Fibroblast of skin of right quadriceps (primary cell): ENCODE measurements at regions not wholly inside any gene's neighbourhood (a gene's known extent, or its start where the extent isn't known, plus 50 kb on each side); places are given as distances from the start of the nearest gene placed in this dataset.

Experiments used
- DNase-seq: peaks from one replicate; pipeline ENCODE4 v3.0.0-alpha.2; 2013

GRCh38 chr5:87853541-87853940, 415.1 kb downstream of the TMEM161B start:
- DNase-seq = no peak

- DNase-seq = no peak
Measured at GRCh38 chr5:87851603-87852002, 417.0 kb downstream of the TMEM161B start.

- no peak for DNase-seq
Measured at GRCh38 chr5:87850843-87851242, 417.8 kb downstream of the TMEM161B start.

DNA sequence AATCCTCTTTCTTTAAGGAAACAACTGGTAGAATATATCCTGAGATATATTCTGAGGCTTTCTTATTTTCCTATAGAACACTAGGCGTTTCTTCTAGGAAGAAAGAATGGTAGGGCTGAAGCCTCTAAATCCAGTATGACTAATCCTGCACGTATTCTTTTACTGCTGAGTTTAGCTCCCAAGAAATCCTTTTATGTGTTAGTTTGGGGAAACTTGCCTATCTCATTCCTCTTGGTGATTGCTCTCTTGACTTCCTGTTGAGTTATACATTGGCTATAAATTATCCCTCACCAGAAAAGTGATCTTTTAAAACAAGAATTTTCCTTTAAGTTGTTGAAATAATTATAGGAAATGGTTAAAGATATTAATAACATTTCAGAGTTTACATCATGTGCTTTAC, 422.9 kb downstream of the TMEM161B start:
- no peak for DNase-seq

- DNase-seq = no peak
Measured at GRCh38 chr5:87844866-87845265, 423.8 kb downstream of the TMEM161B start.

DNA sequence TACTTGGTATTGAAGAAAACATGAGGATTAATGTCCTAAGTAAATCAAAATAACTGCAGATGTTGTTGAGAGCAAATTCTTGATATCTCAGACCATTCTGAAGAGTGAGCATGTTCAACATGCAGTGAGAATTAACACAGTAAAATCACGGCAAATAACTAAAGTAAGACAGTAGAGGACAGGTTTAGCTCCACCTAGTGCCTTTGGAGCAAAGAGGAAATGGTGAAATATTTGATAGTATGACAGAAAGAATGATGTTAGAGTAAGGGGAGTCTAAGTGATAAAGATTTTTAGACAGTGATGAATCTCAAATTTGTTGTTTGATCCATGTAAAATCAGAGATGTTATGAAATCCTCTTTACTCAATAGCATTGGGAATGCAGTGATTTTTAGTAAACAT, 424.2 kb downstream of the TMEM161B start:
- DNase-seq = no peak

DNA sequence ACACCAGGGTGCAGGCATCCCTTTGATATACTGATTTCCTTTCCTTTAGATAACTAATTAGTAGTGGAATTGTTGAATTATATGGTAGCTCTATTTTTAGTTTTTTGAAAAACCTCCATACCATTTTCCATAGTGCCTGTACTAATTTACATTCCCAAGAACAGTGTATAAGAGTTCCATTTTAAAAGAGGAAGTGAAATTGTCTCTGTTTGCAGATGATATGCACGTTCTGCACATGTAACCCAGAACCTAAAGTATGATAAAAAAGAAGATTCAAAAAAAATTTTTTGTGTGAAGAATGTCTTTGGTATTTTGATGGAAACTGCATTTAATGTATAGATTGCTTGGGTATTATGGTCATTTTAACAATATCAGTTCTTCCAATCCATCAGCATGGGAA, 424.0 kb upstream of the CCNH start:
- DNase-seq = no peak

DNA sequence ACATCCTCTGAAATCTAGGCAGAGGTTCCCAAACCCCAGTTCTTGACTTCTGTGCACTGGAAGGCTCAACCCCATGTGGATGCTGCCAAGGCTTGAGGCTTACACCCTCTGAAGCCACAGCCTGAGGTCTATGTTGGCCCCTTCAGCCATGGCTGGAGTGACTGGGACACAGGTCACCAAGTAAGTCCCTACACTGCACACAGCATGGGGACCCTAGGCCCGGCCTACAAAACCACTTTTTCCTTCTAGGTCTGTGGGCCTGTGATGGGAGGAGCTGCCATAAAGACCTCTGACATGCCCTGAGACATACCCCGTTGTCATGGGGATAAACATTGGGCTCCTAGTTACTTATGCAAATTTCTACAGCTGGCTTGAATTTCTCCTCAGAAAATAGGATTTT, 418.8 kb upstream of the CCNH start:
- no peak for DNase-seq

- DNase-seq = no peak
Measured at GRCh38 chr5:87829217-87829551, 416.5 kb upstream of the CCNH start.

GRCh38 chr5:87828545-87829216, 416.0 kb upstream of the CCNH start:
- no peak for DNase-seq

DNA sequence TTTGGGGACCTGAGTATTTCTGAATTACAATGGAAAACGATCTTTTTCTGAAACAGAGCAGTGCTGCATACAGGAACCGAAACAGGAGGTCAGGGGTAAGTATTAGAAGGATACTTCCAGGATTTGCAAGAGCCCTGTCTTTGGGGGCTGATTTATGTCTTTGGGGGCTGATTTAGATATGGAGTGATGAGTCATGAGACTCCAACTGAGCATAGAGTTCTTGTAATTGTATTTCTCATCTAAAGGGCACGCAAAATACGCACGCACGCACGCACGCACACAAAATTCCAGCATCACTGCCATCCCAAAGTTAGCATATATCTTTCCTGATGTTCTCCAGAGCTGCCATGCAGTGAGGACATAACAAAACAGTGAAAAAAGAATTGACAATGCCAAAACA, 414.8 kb upstream of the CCNH start:
- DNase-seq = peak; percentile 8

- no peak for DNase-seq
Measured at GRCh38 chr5:87826507-87826906, 413.8 kb upstream of the CCNH start.

DNA sequence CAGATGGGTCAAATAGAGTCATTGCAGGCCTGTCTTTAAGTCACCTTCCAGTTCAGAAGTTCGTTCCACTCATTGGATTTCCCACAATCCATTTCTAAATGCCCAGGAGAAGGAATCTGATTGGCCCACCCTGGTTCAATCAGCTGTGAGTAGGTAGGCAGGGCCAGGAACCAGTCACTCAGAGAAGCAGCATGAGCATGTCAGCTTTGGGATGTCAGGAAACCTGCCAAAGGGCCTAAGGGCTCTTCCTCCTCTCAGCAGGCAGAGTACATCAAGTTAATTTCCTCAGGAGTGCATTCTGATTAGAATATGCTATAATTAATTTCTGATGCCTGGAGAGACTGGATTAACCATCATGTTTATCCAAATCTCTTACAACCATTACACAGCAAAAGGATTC, 412.9 kb upstream of the CCNH start:
- DNase-seq = no peak

- DNase-seq = no peak
Measured at GRCh38 chr5:87807783-87808182, 395.1 kb upstream of the CCNH start.

DNA sequence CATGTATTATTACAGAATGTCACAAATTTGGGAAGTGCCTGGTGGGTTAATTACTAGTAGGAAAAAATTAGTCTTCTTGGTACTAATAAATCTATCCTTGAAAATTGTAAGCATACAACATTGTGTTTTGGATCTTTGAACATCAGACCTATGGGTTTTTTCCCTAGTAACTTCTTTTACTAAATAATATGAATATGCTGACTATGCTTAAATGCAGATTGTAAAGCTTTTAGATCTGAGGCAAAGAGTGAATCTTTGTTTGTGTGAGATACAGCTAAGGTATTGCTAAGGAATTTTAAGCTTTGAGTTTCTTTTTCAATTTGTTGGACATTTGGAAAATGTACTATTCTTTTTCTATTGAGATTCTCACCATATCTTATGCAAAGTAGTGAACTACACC, 390.6 kb upstream of the CCNH start:
- no peak for DNase-seq

- DNase-seq = no peak
Measured at GRCh38 chr5:87791869-87792268, 379.1 kb upstream of the CCNH start.

DNA sequence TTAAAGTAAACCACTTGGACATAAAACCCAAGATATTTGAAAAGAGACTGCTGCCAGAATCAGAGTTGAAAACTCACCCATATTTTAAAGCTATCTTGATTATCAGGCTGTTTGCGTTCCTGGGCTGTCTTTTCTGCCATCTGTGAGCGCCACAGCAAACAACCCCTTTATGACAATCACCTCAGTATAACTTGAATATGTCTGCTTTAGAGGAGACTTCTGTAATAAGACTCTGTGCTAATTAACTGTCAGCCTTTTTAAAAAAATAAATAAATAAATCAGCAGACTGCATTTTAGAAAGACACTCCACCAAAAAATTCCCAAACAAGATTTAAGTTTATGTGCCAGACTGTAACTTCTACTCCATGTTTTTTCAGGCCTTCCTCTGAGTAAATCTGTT, 375.7 kb upstream of the CCNH start:
- DNase-seq = no peak

- no peak for DNase-seq
Measured at GRCh38 chr5:87787625-87788256, 375.0 kb upstream of the CCNH start.

GRCh38 chr5:87787086-87787485, 374.4 kb upstream of the CCNH start:
- no peak for DNase-seq

DNA sequence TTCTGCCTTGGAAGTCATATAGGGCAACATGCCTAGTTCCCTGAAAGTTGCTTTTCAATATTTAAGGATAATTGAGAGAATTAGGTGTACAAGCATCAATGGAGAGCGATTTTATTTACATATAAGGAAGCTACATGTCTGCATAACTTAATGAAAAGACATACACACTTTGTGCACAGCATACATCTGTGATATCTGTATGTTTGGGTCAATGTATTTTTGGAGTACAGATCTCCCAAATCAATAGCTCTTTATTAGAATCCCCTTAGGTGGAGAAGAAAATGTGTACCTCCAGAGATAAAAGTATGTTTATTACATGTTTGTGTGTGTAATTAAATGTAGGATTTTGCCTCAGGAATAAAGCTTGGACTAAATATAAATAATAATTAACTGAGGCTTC, 373.7 kb upstream of the CCNH start:
- no peak for DNase-seq

DNA sequence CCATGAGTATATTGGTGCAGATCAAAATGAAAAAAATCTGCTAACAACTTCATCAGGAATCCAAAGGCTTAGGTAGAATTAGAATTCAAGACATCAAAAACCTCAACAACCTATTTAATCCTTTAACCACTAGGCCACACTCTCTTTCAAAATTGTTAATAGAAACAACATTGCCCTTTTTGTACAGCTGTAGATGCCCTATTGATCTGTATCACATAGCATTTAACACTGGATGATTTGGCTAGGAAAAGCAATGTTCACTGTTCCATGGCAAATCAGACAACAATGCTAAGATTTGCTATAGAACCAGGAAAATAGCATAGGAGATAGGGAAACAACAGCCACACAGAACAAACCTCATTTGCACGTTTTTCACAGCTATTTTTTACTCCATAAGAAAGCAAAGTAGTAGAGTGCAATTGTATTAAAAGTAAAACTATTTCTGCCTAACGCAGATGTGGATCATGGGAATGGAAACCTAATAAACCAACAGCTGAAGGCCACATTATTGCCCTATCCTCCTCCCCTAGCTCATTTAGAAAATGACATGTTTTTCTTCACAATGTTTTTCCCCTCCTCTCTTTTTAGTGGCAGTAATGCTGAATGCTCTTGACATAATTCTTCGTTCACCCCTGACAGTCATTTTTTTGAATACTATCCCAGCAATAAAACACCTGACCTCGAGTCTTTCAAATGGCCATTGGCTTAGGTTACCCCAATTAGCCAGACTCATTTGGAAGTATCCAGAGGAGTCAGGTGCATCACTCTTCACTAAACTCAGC, 373.0 kb upstream of the CCNH start:
- DNase-seq = no peak

GRCh38 chr5:87784879-87785495, 372.3 kb upstream of the CCNH start:
- no peak for DNase-seq

GRCh38 chr5:87784311-87784710, 371.6 kb upstream of the CCNH start:
- no peak for DNase-seq

DNA sequence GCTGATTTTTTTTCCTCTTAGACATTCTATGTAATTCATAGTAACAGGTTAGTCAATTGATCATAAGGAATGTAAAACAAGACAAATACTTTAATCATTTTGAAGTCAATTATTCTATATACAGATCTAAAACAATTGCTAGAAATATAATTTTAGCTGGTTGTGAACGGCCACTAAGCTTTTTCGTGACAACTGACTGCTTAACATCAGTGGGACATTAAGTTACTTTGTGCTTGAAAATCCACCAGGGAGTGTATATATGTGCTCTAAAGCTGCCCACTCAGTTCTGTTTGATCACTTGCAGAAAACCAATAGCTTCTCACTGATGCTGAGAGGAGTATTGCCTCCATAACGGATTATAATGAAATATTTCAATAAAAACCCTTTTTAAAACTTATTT, 370.2 kb upstream of the CCNH start:
- DNase-seq = no peak
